ENCODE measurements at regions not wholly inside any gene's neighbourhood (a gene's known extent, or its start where the extent isn't known, plus 50 kb on each side); places are given as distances from the start of the nearest gene placed in this dataset.
"Not testable (repeated sequence)": the region's sequence is repeated elsewhere in the genome, so short reads cannot be mapped to it uniquely, and the experiment has no call there.

GRCh38 chr6:144690133-144690532 lies 405.0 kb downstream of the UTRN start:
- no peak overlapping the region for H3K27ac ChIP-seq
- WGBS, 2 donors = 100% methylated on average over 1 of the region's 1 CpG; no CpG with 5 or more reads in 1 of the 2 donors
- TF ChIP-seq POLR2A (IDR thresholded peaks at IDR 0.05) = no peak
- TF ChIP-seq CTCF (IDR thresholded peaks at IDR 0.05) = no peak
- no peak overlapping the region for H3K4me3 ChIP-seq
- H3K27me3 ChIP-seq = no peaks in the 10 kb centered on the region
- DNase-seq = no peak
- H3K9me3 ChIP-seq = no peaks in the 10 kb centered on the region
- intact Hi-C loops (cut with DNase I; ENCODE audit: low total_unique reads) = no loop called here
- no peaks in the 10 kb centered on the region for H3K36me3 ChIP-seq (ENCODE audit: low read depth, missing control alignments)
- no peaks in the 10 kb centered on the region for H3K4me1 ChIP-seq

GRCh38 chr6:144690666-144691065 lies 405.5 kb downstream of the UTRN start:
- TF ChIP-seq CTCF (IDR thresholded peaks at IDR 0.05) = no peak
- no peak for TF ChIP-seq POLR2A (IDR thresholded peaks at IDR 0.05)
- H3K4me1 ChIP-seq = no peaks in the 10 kb centered on the region
- WGBS, 2 donors = 93 to 94% methylated on average over 4 of the region's 4 CpGs
- no peaks in the 10 kb centered on the region for H3K36me3 ChIP-seq (ENCODE audit: low read depth, missing control alignments)
- DNase-seq = no peak
- no peak overlapping the region for H3K4me3 ChIP-seq
- intact Hi-C loops (cut with DNase I; ENCODE audit: low total_unique reads) = no loop called here
- H3K27ac ChIP-seq = no peak overlapping the region
- no peaks in the 10 kb centered on the region for H3K27me3 ChIP-seq
- H3K9me3 ChIP-seq = no peaks in the 10 kb centered on the region

- H3K27ac ChIP-seq; H3K4me1 ChIP-seq; DNase-seq; H3K27me3 ChIP-seq; H3K4me3 ChIP-seq; intact Hi-C loops (cut with DNase I; ENCODE audit: low total_unique reads); H3K9me3 ChIP-seq; H3K36me3 ChIP-seq (ENCODE audit: low read depth, missing control alignments): not testable (repeated sequence)
- 95 to 100% methylated on average over 1 of the region's 1 CpG for WGBS, 2 donors
Measured at GRCh38 chr6:144692050-144692449, 406.9 kb downstream of the UTRN start.

- no peak for DNase-seq
- WGBS, 2 donors = 61 to 79% methylated on average over 3 of the region's 3 CpGs
- Histone ChIP-seq H3K27me3 (no peaks in the 10 kb centered on the region), H3K4me3 (no peak overlapping the region), H3K9me3 (no peaks in the 10 kb centered on the region), H3K27ac (no peak overlapping the region), H3K4me1 (no peaks in the 10 kb centered on the region), H3K36me3 (ENCODE audit: low read depth, missing control alignments) (no peaks in the 10 kb centered on the region)
- no peak for TF ChIP-seq CTCF (IDR thresholded peaks at IDR 0.05)
- TF ChIP-seq POLR2A (IDR thresholded peaks at IDR 0.05) = no peak
- intact Hi-C loops (cut with DNase I; ENCODE audit: low total_unique reads) = no loop called here
Measured at GRCh38 chr6:144695858-144696533, 410.9 kb downstream of the UTRN start.

- intact Hi-C loops (cut with DNase I; ENCODE audit: low total_unique reads) = no loop called here
- H3K9me3 ChIP-seq = no peaks in the 10 kb centered on the region
- no peak for DNase-seq
- 76 to 78% methylated on average over 2 of the region's 2 CpGs for WGBS, 2 donors
- no peak overlapping the region for H3K4me3 ChIP-seq
- no peaks in the 10 kb centered on the region for H3K27me3 ChIP-seq
- no peak overlapping the region for H3K27ac ChIP-seq
- H3K36me3 ChIP-seq (ENCODE audit: low read depth, missing control alignments) = no peaks in the 10 kb centered on the region
- TF ChIP-seq CTCF (IDR thresholded peaks at IDR 0.05) = no peak
- no peak for TF ChIP-seq POLR2A (IDR thresholded peaks at IDR 0.05)
- H3K4me1 ChIP-seq = no peaks in the 10 kb centered on the region
Measured at GRCh38 chr6:144696610-144697368, 411.7 kb downstream of the UTRN start.
